Left forelimb (tissue), 1 donor: ENCODE measurements at regions not wholly inside any gene's neighbourhood (a gene's known extent, or its start where the extent isn't known, plus 50 kb on each side); places are given as distances from the start of the nearest gene placed in this dataset.
"Not testable (repeated sequence)": the region's sequence is repeated elsewhere in the genome, so short reads cannot be mapped to it uniquely, and the experiment has no call there.

Experiments used
- DNase-seq: peaks from one replicate; pipeline ENCODE4 v3.0.0-alpha.2; 2018; ENCODE audit warnings: low spot score

GRCh38 chr2:215744514-215744913, 268.8 kb downstream of the MREG start:
- DNase-seq: no peak

DNA sequence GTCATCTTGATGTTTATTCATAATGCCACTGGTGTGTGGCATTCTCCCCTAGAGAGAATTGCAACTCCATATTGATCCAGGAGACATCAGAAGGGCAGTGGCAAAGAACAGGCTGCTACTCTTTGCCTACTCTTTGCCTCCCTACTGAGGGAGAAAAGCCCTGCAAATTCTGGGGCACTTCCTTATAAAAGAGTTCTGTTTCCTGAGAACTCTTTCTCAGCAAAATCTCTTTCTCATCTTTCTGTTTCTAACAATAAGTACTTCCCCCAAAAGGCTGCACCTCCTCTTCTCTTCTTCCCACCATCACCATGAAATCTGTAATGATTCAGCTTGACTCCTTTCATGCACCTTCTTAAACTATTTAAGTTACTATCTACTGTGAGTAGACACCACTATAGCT, 270.3 kb downstream of the MREG start:
- no peak for DNase-seq

- DNase-seq: no peak
These were observed 271.3 kb downstream of the MREG start for GRCh38 chr2:215742021-215742420.

- DNase-seq: no peak
These were observed 273.3 kb downstream of the MREG start for GRCh38 chr2:215740071-215740470.

DNA sequence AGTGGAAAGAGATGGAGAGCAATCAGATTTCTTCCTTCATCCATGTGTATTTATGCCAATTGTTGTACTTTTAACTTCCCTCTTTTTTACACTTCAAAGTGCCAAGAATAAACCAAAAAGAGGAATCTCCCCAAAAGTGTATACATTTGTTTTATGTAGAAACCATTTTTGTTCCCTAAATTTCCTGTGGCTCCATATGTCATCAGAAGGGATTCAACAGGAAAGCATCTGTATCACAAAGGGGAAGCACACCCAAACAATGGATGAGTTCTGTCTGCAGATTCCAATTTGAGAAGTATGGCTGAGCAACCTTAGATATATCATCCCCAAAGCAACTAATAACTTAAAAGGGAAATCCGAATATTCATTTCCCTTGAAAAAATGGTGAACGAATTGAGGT, 275.0 kb downstream of the MREG start:
- DNase-seq: no peak

GRCh38 chr2:215737477-215737876, 275.9 kb downstream of the MREG start:
- DNase-seq: no peak

- no peak for DNase-seq
These were observed 276.6 kb downstream of the MREG start for GRCh38 chr2:215736653-215737290.

DNA sequence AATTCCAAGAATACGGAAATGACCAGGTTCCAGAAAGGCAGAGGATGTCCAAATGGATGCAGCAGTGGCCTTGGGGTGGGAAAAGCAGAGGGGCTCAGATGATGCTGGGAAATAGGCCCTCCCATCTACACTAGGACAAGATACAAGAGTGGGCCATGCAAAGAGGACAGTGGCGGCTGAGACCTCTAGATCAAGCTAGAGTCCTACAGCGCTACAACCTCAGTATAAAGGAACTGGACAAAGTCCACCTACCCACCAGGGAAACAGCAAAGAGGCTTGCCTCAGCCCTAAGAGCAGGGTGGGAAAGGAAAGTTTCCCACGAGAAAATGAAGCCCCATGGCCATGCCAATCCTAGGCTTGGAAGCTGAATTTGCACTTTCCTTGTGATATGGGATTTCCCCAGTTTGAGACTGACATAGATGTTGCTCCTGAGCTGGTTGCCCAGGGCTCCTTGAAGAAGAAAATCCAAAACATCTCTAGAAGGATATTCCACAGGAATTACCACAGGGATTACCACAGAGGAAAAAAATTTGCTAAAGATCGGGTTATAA, 282.2 kb downstream of the MREG start:
- no peak for DNase-seq

DNA sequence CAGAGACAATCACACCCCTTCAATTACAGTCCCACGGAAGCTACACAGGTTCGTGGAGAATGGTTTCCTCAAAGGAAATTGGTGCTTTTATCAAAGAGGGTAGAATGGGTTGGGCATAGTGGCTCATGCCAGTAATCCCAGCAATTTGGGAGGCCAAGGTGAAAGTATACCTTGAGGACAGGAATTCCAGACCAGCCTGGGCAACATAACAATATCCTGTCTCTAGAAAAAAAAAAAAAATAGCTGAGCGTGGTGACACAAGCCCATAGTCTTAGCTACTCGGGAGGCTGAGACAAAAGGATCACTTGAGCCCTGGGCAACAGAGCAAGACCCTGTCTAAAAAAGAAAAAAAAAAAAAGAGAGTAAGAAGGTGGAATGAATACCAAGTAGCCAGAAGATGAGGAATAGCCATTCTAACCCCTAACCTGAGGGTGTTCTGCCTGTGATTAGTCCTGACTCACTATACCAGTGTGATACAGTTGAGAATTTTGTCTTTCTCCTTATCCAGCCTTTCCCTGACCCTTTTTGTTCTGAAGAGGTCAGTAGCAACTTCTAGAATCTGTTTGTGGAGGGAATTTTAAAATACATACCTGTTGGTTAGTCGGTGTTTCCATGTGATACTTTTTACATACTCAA, 283.2 kb downstream of the MREG start:
- DNase-seq: no peak

GRCh38 chr2:215728504-215729065, 284.8 kb downstream of the MREG start:
- DNase-seq: no peak

GRCh38 chr2:215727507-215728503, 285.5 kb downstream of the MREG start:
- DNase-seq: no peak

DNA sequence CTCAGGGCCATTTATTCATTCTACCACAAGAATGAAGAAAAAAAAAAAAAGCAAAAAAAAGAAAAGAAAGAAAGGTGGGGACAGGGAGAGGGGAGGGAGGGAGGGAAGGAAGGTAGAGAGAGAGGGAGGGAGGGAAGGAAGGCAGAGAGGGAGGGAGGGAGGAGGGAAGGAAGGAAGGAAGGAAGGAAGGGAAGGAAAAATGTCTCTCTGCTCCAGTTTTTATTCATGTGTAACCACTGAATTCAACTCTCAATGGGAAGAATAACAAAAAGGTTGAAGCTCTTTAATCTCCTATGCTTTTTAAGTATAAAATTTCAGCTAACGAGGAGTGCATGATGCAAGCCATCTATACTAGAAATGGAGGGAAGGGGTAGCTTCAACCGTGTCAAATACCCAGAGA, 287.3 kb downstream of the MREG start:
- no peak for DNase-seq

GRCh38 chr2:215724146-215724545, 288.3 kb upstream of the FN1 start:
- no peak for DNase-seq

DNA sequence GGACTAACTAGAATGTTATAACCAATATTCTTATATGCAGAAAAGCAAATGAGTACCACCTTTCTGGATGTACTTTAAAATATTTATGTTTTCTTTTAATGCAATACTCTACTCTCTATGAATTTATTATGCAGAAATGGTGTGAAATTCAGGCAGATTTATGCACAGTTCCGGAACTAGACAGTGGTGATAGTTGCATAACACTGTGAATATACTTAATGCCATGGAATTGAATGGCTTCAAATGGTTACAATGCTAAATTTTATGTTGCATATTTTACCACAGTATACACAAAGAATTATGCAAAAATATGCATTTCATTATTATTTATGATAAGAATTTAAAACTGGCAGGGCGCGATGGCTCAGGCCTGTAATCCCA, 287.8 kb upstream of the FN1 start:
- no peak for DNase-seq

DNA sequence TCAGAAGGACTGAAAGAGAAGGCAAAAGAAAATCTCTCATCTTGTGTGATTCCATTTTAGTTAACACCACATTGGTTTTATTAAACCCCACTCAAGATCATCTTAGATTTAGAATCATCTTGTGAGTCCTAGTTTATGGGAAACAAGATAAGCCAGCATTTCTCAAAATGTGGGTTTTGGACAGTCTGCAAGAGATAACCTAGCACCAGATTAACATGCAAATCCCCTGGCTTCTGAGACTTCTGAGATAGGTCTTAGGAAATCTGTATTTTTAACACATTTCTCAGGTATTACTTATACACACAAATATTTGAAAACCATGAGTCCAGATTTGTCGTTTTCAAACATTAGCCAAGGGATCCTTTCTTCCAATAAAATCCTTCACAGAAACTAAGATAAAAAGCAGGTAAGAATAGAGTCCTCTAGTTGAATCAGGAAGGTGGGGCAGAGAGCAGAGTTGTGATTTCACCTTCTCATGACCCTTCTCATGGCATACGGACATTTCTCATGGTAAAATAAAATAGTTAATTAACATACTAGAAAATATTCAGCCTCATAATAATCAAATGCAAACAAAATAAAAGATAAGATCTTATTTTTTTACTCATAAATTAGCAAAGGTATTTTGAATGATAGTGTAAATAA, 287.2 kb upstream of the FN1 start:
- DNase-seq: no peak

- DNase-seq: no peak
These were observed 286.3 kb upstream of the FN1 start for GRCh38 chr2:215722125-215722524.

DNA sequence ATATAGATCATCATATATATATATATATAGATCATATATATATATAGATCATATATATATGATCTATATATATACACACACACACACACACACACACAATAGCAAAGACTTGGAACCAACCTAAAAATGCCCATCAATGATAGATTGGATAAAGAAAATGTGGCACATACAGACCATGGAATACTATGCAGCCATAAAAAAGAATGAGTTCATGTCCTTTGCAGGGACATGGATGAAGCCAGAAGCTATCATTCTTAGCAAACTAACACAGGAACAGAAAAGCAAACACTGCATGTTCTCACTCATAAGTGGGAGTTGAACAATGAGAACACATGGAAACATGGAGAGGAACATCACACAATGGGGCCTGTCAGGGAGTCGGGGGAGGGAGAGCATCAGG, 285.6 kb upstream of the FN1 start:
- DNase-seq: not testable (repeated sequence)

DNA sequence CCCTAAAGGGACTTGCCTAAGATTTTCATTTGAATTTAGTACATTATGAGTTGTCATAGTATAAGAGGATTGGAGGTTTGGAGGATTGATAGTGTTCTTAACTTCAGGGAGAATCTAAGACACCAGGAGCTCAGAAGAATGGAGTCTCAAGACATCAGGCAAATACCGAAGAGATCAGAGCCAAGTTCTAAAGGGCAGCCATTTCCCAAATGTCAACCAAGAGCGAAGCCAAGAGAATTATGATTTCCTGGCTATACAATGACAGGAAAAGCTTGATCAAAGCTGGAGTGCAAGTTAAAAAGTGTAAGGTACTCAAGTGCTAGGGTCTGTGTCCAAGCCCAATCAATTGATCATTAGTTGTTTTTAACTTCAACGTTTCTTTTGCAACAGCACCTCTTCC, 283.0 kb upstream of the FN1 start:
- DNase-seq: no peak

- no peak for DNase-seq
These were observed 282.6 kb upstream of the FN1 start for GRCh38 chr2:215718436-215718835.

DNA sequence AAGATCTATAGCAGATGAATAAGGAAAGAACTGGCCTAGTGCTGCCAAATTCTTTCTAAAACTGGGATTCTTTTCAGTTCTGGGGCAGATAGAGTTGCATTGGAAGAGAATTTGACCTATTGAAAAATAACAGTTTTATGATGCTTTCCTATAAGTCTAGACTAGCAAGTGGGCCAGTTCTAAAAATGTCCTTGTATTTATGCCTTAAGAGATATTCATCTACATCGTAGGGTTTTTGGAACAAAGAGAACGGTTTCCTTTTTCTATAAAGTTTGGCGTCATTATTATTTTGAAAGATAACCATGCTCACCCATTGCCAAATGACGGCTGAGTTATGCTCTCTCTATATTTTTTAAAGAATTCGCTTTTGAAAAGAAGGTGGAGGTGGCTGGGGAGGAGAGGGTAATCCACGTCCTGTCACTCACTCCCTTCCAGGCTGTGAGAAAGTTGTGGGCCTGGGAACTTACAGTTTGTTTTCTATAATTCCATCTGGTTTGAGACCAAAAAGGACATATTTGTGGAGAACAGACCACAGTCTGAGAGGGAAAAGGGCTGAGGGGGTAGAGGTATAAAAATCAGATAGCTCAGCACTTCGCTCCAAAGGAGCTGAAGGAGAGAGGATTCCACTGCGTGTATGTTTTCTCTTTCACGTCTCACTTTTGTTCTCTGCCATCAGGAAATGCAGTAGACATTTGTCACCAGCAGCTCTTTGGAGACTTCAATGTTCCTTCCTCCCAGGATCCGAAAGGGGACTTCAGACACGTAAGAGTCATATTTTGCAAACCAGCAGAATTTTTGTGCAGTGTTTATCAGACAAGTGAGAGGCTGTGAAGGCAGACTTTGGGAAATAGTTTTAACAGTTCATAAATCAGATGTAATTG, 281.9 kb upstream of the FN1 start:
- no peak for DNase-seq

DNA sequence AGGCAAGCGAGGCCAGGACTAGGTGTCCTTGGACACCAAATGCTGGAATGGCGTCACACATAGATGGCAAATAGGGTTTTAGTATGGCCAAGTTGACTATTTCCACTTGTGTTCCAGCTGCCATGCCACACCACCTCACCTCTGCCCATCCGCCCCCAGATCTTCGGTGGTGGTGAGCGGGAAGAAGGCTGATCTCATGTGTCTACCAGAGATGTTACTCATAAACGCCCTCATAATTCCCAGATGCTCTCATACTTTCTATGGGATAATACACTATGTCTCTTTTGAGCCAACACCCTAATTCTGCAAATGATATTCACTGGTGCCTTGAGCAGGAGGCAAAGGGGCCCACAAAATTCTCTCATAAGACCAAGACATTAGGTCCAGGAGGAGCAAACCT, 281.1 kb upstream of the FN1 start:
- no peak for DNase-seq
